ENCODE measurements at regions not wholly inside any gene's neighbourhood (a gene's known extent, or its start where the extent isn't known, plus 50 kb on each side); places are given as distances from the start of the nearest gene placed in this dataset. TPM values are rescaled to one million over a fixed set of nuclear protein-coding genes. Genes with fewer than 3 reads are reported as not detected.

- no peaks in the 10 kb centered on the region for H3K27me3 ChIP-seq
- no peaks in the 10 kb centered on the region for H3K36me3 ChIP-seq
- no peak overlapping the region for H3K27ac ChIP-seq
- no peaks in the 10 kb centered on the region for H3K4me1 ChIP-seq
- no peak for DNase-seq
- intact Hi-C loops (cut with DNase I; ENCODE audit: low total_unique reads) = no loop called here
- no peak overlapping the region for H3K4me3 ChIP-seq
- TF ChIP-seq POLR2A (IDR thresholded peaks at IDR 0.05) (no peak), CTCF (IDR thresholded peaks at IDR 0.05) (no peak)
- no peaks in the 10 kb centered on the region for H3K9me3 ChIP-seq
These were observed 58.1 kb upstream of the ERBB4 start for GRCh38 chr2:212596688-212597087.

GRCh38 chr2:212596276-212596675, 57.7 kb upstream of the ERBB4 start:
- DNase-seq = no peak
- no peaks in the 10 kb centered on the region for H3K9me3 ChIP-seq
- no peaks in the 10 kb centered on the region for H3K36me3 ChIP-seq
- no peak for TF ChIP-seq POLR2A (IDR thresholded peaks at IDR 0.05)
- TF ChIP-seq CTCF (IDR thresholded peaks at IDR 0.05) = no peak
- no peaks in the 10 kb centered on the region for H3K27me3 ChIP-seq
- no peak overlapping the region for H3K27ac ChIP-seq
- H3K4me3 ChIP-seq = no peak overlapping the region
- intact Hi-C loops (cut with DNase I; ENCODE audit: low total_unique reads) = no loop called here
- H3K4me1 ChIP-seq = no peaks in the 10 kb centered on the region

- no peak overlapping the region for H3K27ac ChIP-seq
- DNase-seq = no peak
- H3K4me1 ChIP-seq = no peaks in the 10 kb centered on the region
- no peak overlapping the region for H3K4me3 ChIP-seq
- intact Hi-C loops (cut with DNase I; ENCODE audit: low total_unique reads) = no loop called here
- H3K27me3 ChIP-seq = no peaks in the 10 kb centered on the region
- no peaks in the 10 kb centered on the region for H3K36me3 ChIP-seq
- TF ChIP-seq POLR2A (IDR thresholded peaks at IDR 0.05) = no peak
- TF ChIP-seq CTCF (IDR thresholded peaks at IDR 0.05) = no peak
- no peaks in the 10 kb centered on the region for H3K9me3 ChIP-seq
These were observed 56.5 kb upstream of the ERBB4 start for GRCh38 chr2:212595036-212595654.

GRCh38 chr2:212592695-212593094, 54.1 kb upstream of the ERBB4 start:
- intact Hi-C loops (cut with DNase I; ENCODE audit: low total_unique reads) = no loop called here
- TF ChIP-seq POLR2A (IDR thresholded peaks at IDR 0.05) (no peak), CTCF (IDR thresholded peaks at IDR 0.05) (no peak)

More at GRCh38 chr2:212592695-212593094, 54.1 kb upstream of the ERBB4 start:
- DNase-seq = no peak
- Histone ChIP-seq H3K4me3 (no peak overlapping the region), H3K9me3 (no peaks in the 10 kb centered on the region), H3K36me3 (no peaks in the 10 kb centered on the region), H3K27ac (no peak overlapping the region), H3K27me3 (no peaks in the 10 kb centered on the region), H3K4me1 (no peaks in the 10 kb centered on the region)

Small RNA genes lying in the stretch of these regions (microRNA-seq; reads per million reads assigned to microRNA genes)
- gene MIR4776-1 (ENCODE audit: borderline microRNAs expressed, borderline replicate concordance) (not detected), gene MIR4776-2 (ENCODE audit: borderline microRNAs expressed, borderline replicate concordance) (not detected)

Small RNA genes lying in the stretch of these regions (small RNA-seq; reads per million reads assigned to genes)
- gene MIR4776-1 = not detected
